T-helper 17 cell (primary cell): ENCODE measurements at regions not wholly inside any gene's neighbourhood (a gene's known extent, or its start where the extent isn't known, plus 50 kb on each side); places are given as distances from the start of the nearest gene placed in this dataset.

ENCODE experiments used
- ATAC-seq: fragments of 150-1000 bp; cut with Tn5 transposase; 2 replicates; pipeline ENCODE4 v1.10.0; 2021; ENCODE audit warnings: mild to moderate bottlenecking, moderate library complexity
- DNase-seq, 3 donors: peaks; one replicate each; pipeline versions ENCODE4 v3.0.0 to v3.0.0-alpha.2; 2020 to 2021
- H3K9me3 ChIP-seq: one replicate; pipeline ENCODE4 v1.7.0; 2013; ENCODE audit warnings: low read length, mild to moderate bottlenecking; ENCODE audit not compliant: control insufficient read depth, poor library complexity, severe bottlenecking
- H3K27ac Mint-ChIP-seq: one replicate; pipeline ENCODE4 v1.8.0; 2022; ENCODE audit warnings: mild to moderate bottlenecking, moderate library complexity, mixed read lengths
- H3K27me3 Mint-ChIP-seq: one replicate; pipeline ENCODE4 v1.8.0; 2022; ENCODE audit warnings: mixed read lengths
- H3K36me3 Mint-ChIP-seq: one replicate; pipeline ENCODE4 v1.8.0; 2022; ENCODE audit warnings: low read depth, mixed read lengths
- H3K4me1 Mint-ChIP-seq: one replicate; pipeline ENCODE4 v1.8.0; 2022; ENCODE audit warnings: mild to moderate bottlenecking, mixed read lengths
- H3K4me3 Mint-ChIP-seq: one replicate; pipeline ENCODE4 v1.8.0; 2022; ENCODE audit warnings: mild to moderate bottlenecking, moderate library complexity, mixed read lengths

GRCh38 chr9:115593587-115594091 lies 475.7 kb upstream of the TNC start:
- H3K9me3 ChIP-seq, result no peaks in the 10 kb centered on the region
- Mint-ChIP-seq H3K27ac (no peak overlapping the region), H3K4me1 (no peaks in the 10 kb centered on the region), H3K36me3 (no peaks in the 10 kb centered on the region), H3K27me3 (peaks cover 55% of the 10 kb centered on the region), H3K4me3 (no peak overlapping the region)
- DNase-seq (no peak), ATAC-seq (no peak)

GRCh38 chr9:115594557-115594956 lies 476.6 kb upstream of the TNC start:
- no peaks in the 10 kb centered on the region for H3K36me3 Mint-ChIP-seq
- no peak overlapping the region for H3K4me3 Mint-ChIP-seq
- peaks cover 64% of the 10 kb centered on the region for H3K27me3 Mint-ChIP-seq
- H3K27ac Mint-ChIP-seq, result no peak overlapping the region
- ATAC-seq (no peak), DNase-seq (no peak)
- H3K9me3 ChIP-seq, result no peaks in the 10 kb centered on the region
- no peaks in the 10 kb centered on the region for H3K4me1 Mint-ChIP-seq

- no peak overlapping the region for H3K4me3 Mint-ChIP-seq
- DNase-seq, result no peak
- H3K36me3 Mint-ChIP-seq, result no peaks in the 10 kb centered on the region
- H3K4me1 Mint-ChIP-seq, result no peaks in the 10 kb centered on the region
- ATAC-seq, result no peak
- H3K9me3 ChIP-seq, result no peaks in the 10 kb centered on the region
- no peak overlapping the region for H3K27ac Mint-ChIP-seq
- H3K27me3 Mint-ChIP-seq, result peaks cover 73% of the 10 kb centered on the region
These were observed 478.2 kb upstream of the TNC start for GRCh38 chr9:115596021-115596745.

- H3K4me1 Mint-ChIP-seq, result no peaks in the 10 kb centered on the region
- no peak overlapping the region for H3K4me3 Mint-ChIP-seq
- H3K36me3 Mint-ChIP-seq, result no peaks in the 10 kb centered on the region
- H3K27me3 Mint-ChIP-seq, result peaks cover 78% of the 10 kb centered on the region
- no peak for DNase-seq
- H3K9me3 ChIP-seq, result no peaks in the 10 kb centered on the region
- H3K27ac Mint-ChIP-seq, result no peak overlapping the region
- ATAC-seq, result no peak
These were observed 478.8 kb upstream of the TNC start for GRCh38 chr9:115596746-115597080.

- no peak overlapping the region for H3K4me3 Mint-ChIP-seq
- H3K4me1 Mint-ChIP-seq, result no peaks in the 10 kb centered on the region
These were observed 479.5 kb upstream of the TNC start for GRCh38 chr9:115597330-115597895.

GRCh38 chr9:115598751-115599150 lies 480.8 kb upstream of the TNC start:
- H3K4me1 Mint-ChIP-seq, result no peaks in the 10 kb centered on the region
- no peaks in the 10 kb centered on the region for H3K9me3 ChIP-seq
- no peak for DNase-seq
- no peak overlapping the region for H3K4me3 Mint-ChIP-seq
- no peak for ATAC-seq
- H3K27me3 Mint-ChIP-seq, result peaks cover 74% of the 10 kb centered on the region
- H3K36me3 Mint-ChIP-seq, result no peaks in the 10 kb centered on the region
- no peak overlapping the region for H3K27ac Mint-ChIP-seq

More at GRCh38 chr9:115597330-115597895, 479.5 kb upstream of the TNC start:
- ATAC-seq (no peak), DNase-seq (no peak)
- Mint-ChIP-seq H3K36me3 (no peaks in the 10 kb centered on the region), H3K27me3 (peaks cover 80% of the 10 kb centered on the region), H3K27ac (no peak overlapping the region)
- no peaks in the 10 kb centered on the region for H3K9me3 ChIP-seq

- no peak for DNase-seq
- H3K4me3 Mint-ChIP-seq, result no peak overlapping the region
- no peak overlapping the region for H3K27ac Mint-ChIP-seq
- no peaks in the 10 kb centered on the region for H3K36me3 Mint-ChIP-seq
- no peaks in the 10 kb centered on the region for H3K4me1 Mint-ChIP-seq
- peaks cover 62% of the 10 kb centered on the region for H3K27me3 Mint-ChIP-seq
- ATAC-seq, result no peak
- H3K9me3 ChIP-seq, result no peaks in the 10 kb centered on the region
These were observed 481.9 kb upstream of the TNC start for GRCh38 chr9:115599898-115600297.

GRCh38 chr9:115601434-115601833 lies 483.5 kb upstream of the TNC start:
- no peaks in the 10 kb centered on the region for H3K9me3 ChIP-seq
- DNase-seq, result no peak
- ATAC-seq, result no peak
- Mint-ChIP-seq H3K36me3 (no peaks in the 10 kb centered on the region), H3K27me3 (peaks cover 47% of the 10 kb centered on the region), H3K27ac (no peak overlapping the region), H3K4me3 (no peak overlapping the region), H3K4me1 (no peaks in the 10 kb centered on the region)

- H3K27ac Mint-ChIP-seq, result no peak overlapping the region
- ATAC-seq, result no peak
- H3K27me3 Mint-ChIP-seq, result peaks cover 16% of the 10 kb centered on the region
- no peaks in the 10 kb centered on the region for H3K36me3 Mint-ChIP-seq
- no peak overlapping the region for H3K4me3 Mint-ChIP-seq
- no peaks in the 10 kb centered on the region for H3K4me1 Mint-ChIP-seq
- no peak for DNase-seq
- no peaks in the 10 kb centered on the region for H3K9me3 ChIP-seq
These were observed 487.0 kb upstream of the TNC start for GRCh38 chr9:115604831-115605483.

GRCh38 chr9:115606838-115607237 lies 488.9 kb upstream of the TNC start:
- Mint-ChIP-seq H3K36me3 (no peaks in the 10 kb centered on the region), H3K4me3 (no peak overlapping the region), H3K27ac (no peak overlapping the region)

GRCh38 chr9:115614326-115614999 lies 496.5 kb upstream of the TNC start:
- Mint-ChIP-seq H3K27me3 (peaks cover 13% of the 10 kb centered on the region), H3K36me3 (no peaks in the 10 kb centered on the region), H3K4me3 (no peak overlapping the region), H3K4me1 (no peaks in the 10 kb centered on the region), H3K27ac (no peak overlapping the region)
- H3K9me3 ChIP-seq, result no peaks in the 10 kb centered on the region
- ATAC-seq, result no peak
- no peak for DNase-seq

More at GRCh38 chr9:115606838-115607237, 488.9 kb upstream of the TNC start:
- ATAC-seq, result no peak
- Mint-ChIP-seq H3K4me1 (no peaks in the 10 kb centered on the region), H3K27me3 (peaks cover under 1% of the 10 kb centered on the region)
- no peaks in the 10 kb centered on the region for H3K9me3 ChIP-seq
- DNase-seq, result no peak

GRCh38 chr9:115615000-115615401 lies 497.0 kb upstream of the TNC start:
- H3K27ac Mint-ChIP-seq, result no peak overlapping the region
- no peak for ATAC-seq
- no peaks in the 10 kb centered on the region for H3K4me1 Mint-ChIP-seq
- no peak for DNase-seq
- no peaks in the 10 kb centered on the region for H3K36me3 Mint-ChIP-seq
- peaks cover 13% of the 10 kb centered on the region for H3K27me3 Mint-ChIP-seq
- no peaks in the 10 kb centered on the region for H3K9me3 ChIP-seq
- H3K4me3 Mint-ChIP-seq, result no peak overlapping the region
